H1 (cell line): ENCODE measurements at regions not wholly inside any gene's neighbourhood (a gene's known extent, or its start where the extent isn't known, plus 50 kb on each side); places are given as distances from the start of the nearest gene placed in this dataset.

Experiments used
- CTCF ChIA-PET: fragments of 300-600 bp; sonication (Branson Sonifier 250); formaldehyde crosslinking; loops from one replicate; lab custom pipeline; 2021; ENCODE audit not compliant: partially characterized antibody; lab: Charles Lee
- POLR2A ChIA-PET: fragments of 300-600 bp; sonication (Branson Sonifier 250); formaldehyde crosslinking; loops from one replicate; lab custom pipeline; 2021; ENCODE audit warnings: inconsistent platforms; ENCODE audit not compliant: partially characterized antibody; lab: Charles Lee
- DNase-seq, 2 experiments: peaks; one replicate each; pipeline versions ENCODE4 v3.0.0 to v3.0.0-alpha.2; 2010 to 2022; ENCODE audit warnings: low spot score in 2 of 2, low read depth in 1 of 2, mixed read lengths in 1 of 2
- FAIRE-seq: peaks from 2 replicates; lab custom pipeline; 2011; peaks lifted over from hg19 to GRCh38; lab: Jason Lieb, UNC
- H2AFZ ChIP-seq: 2 replicates; pipeline ENCODE4 v1.8.1; 2012; ENCODE audit warnings: low read length, inconsistent platforms
- H2AK5ac ChIP-seq: 2 replicates; pipeline ENCODE4 v1.6.1; 2013; ENCODE audit warnings: low read depth, low read length
- H2BK120ac ChIP-seq: replicated peaks from 2 replicates; pipeline ENCODE3; 2013; ENCODE audit warnings: low read depth, low read length, inconsistent platforms
- H2BK12ac ChIP-seq: 2 replicates; pipeline ENCODE4 v1.6.1; 2013; ENCODE audit warnings: low read depth, low read length
- H2BK15ac ChIP-seq: 2 replicates; pipeline ENCODE4 v1.6.1; 2013; ENCODE audit warnings: low read length
- H2BK20ac ChIP-seq: 2 replicates; pipeline ENCODE4 v1.6.1; 2013; ENCODE audit warnings: low read length
- H2BK5ac ChIP-seq: 2 replicates; pipeline ENCODE4 v1.6.1; 2013; ENCODE audit warnings: low read depth, low read length
- H3K14ac ChIP-seq: 2 replicates; pipeline ENCODE4 v1.6.1; 2013; ENCODE audit warnings: inconsistent platforms; ENCODE audit not compliant: insufficient read length
- H3K18ac ChIP-seq: 2 replicates; pipeline ENCODE4 v1.6.1; 2013; ENCODE audit warnings: low read length; ENCODE audit errors: extremely low read depth
- H3K23ac ChIP-seq: 2 replicates; pipeline ENCODE4 v1.6.1; 2013; ENCODE audit warnings: inconsistent platforms; ENCODE audit not compliant: insufficient read length
- H3K23me2 ChIP-seq: 2 replicates; pipeline ENCODE4 v1.6.1; 2013; ENCODE audit warnings: low read depth, low read length
- H3K27ac ChIP-seq: 2 replicates; pipeline ENCODE4 v1.6.1; 2011; ENCODE audit warnings: low read depth, low read length, inconsistent platforms
- H3K27me3 ChIP-seq, 4 experiments: replicated peaks in 1 of 4; 1 replicate in 1 of 4; 2 replicates in 3 of 4; pipeline versions ENCODE4 v1.6.1 to v1.8.1; 2011 to 2013; ENCODE audit warnings: low read length in 3 of 4, mild to moderate bottlenecking in 3 of 4, inconsistent platforms in 2 of 4, mixed read lengths in 2 of 4, moderate library complexity in 1 of 4; ENCODE audit not compliant: control insufficient read depth in 3 of 4, insufficient read depth in 3 of 4; ENCODE audit errors: extremely low read depth in 1 of 4
- H3K36me3 ChIP-seq, 4 experiments: 2 replicates each; pipeline versions ENCODE4 v1.6.1 to v1.8.1; 2011 to 2013; ENCODE audit warnings: mild to moderate bottlenecking in 4 of 4, low read length in 3 of 4, moderate library complexity in 2 of 4, control low read depth in 1 of 4, inconsistent platforms in 1 of 4; ENCODE audit not compliant: insufficient read depth in 4 of 4, control insufficient read depth in 2 of 4
- H3K4ac ChIP-seq: replicated peaks from 2 replicates; pipeline ENCODE3; 2013; ENCODE audit warnings: low read length, low read depth, mixed read lengths, inconsistent platforms; ENCODE audit not compliant: insufficient read length
- H3K4me1 ChIP-seq, 4 experiments: replicated peaks in 1 of 4; 1 replicate in 1 of 4; 2 replicates in 3 of 4; pipeline versions ENCODE4 v1.6.1 to v1.8.1; 2011 to 2013; ENCODE audit warnings: low read length in 3 of 4, inconsistent platforms in 2 of 4, mixed read lengths in 1 of 4; ENCODE audit not compliant: insufficient read depth in 4 of 4, control insufficient read depth in 3 of 4
- H3K4me2 ChIP-seq, 2 experiments: 2 replicates each; pipeline versions ENCODE4 v1.6.1 to v1.8.1; 2011 to 2013; ENCODE audit warnings: low read depth in 2 of 2, low read length in 2 of 2, control low read depth in 1 of 2, inconsistent platforms in 1 of 2, mild to moderate bottlenecking in 1 of 2; ENCODE audit not compliant: insufficient read depth in 1 of 2
- H3K4me3 ChIP-seq, 4 experiments: fragments of 200-600, 300-600 bp in 1 of 4; sonication (generic), shearing (Covaris generic), sonication (Bioruptor Twin) in 1 of 4; 2 replicates each; pipeline versions ENCODE4 v1.5.1 to v1.8.1; 2011 to 2016; ENCODE audit warnings: low read length in 4 of 4, low read depth in 3 of 4, control low read depth in 2 of 4, inconsistent platforms in 2 of 4, mild to moderate bottlenecking in 2 of 4, mixed read lengths in 1 of 4, moderate library complexity in 1 of 4; ENCODE audit not compliant: insufficient read depth in 2 of 4; ENCODE audit errors: extremely low read depth in 1 of 4
- H3K56ac ChIP-seq: replicated peaks from 2 replicates; pipeline ENCODE3; 2013; ENCODE audit warnings: low read depth, mild to moderate bottlenecking, mixed read lengths, low read length, inconsistent platforms; ENCODE audit not compliant: insufficient read length
- H3K79me1 ChIP-seq: 2 replicates; pipeline ENCODE4 v1.6.1; 2013; ENCODE audit warnings: low read depth, low read length, control low read depth
- H3K79me2 ChIP-seq, 2 experiments: 2 replicates each; pipeline versions ENCODE4 v1.6.1 to v1.8.1; 2012 to 2013; ENCODE audit warnings: low read length in 2 of 2, mild to moderate bottlenecking in 2 of 2, inconsistent platforms in 1 of 2; ENCODE audit not compliant: insufficient read depth in 2 of 2, control insufficient read depth in 1 of 2
- H3K9ac ChIP-seq, 4 experiments: replicated peaks in 1 of 4; 1 replicate in 1 of 4; 2 replicates in 3 of 4; pipeline versions ENCODE4 v1.6.1 to v1.8.1; 2011 to 2013; ENCODE audit warnings: low read depth in 3 of 4, low read length in 3 of 4, control low read depth in 2 of 4, mild to moderate bottlenecking in 2 of 4, moderate library complexity in 2 of 4, inconsistent platforms in 1 of 4; ENCODE audit errors: extremely low read depth in 1 of 4
- H3K9me3 ChIP-seq, 2 experiments: 2 replicates each; pipeline versions ENCODE4 v1.6.1 to v1.8.1; 2012 to 2013; ENCODE audit warnings: mild to moderate bottlenecking in 2 of 2, moderate library complexity in 2 of 2, control low read depth in 1 of 2, inconsistent platforms in 1 of 2, low read depth in 1 of 2, low read length in 1 of 2, mixed read lengths in 1 of 2; ENCODE audit not compliant: insufficient read depth in 2 of 2
- H4K20me1 ChIP-seq, 2 experiments: replicated peaks in 1 of 2; 2 replicates each; pipeline versions ENCODE3 to v1.8.1; 2011 to 2013; ENCODE audit warnings: inconsistent platforms in 2 of 2, low read length in 2 of 2, mild to moderate bottlenecking in 1 of 2; ENCODE audit not compliant: insufficient read depth in 2 of 2, control insufficient read depth in 1 of 2
- H4K5ac ChIP-seq: 2 replicates; pipeline ENCODE4 v1.6.1; 2013; ENCODE audit warnings: low read length, low read depth, mixed read lengths, inconsistent platforms; ENCODE audit not compliant: insufficient read length
- H4K8ac ChIP-seq: 2 replicates; pipeline ENCODE4 v1.8.0; 2013; ENCODE audit warnings: mild to moderate bottlenecking, moderate library complexity, low read length, inconsistent platforms; ENCODE audit not compliant: insufficient read depth; ENCODE audit errors: extremely low read depth
- H4K91ac ChIP-seq: replicated peaks from 2 replicates; pipeline ENCODE3; 2013; ENCODE audit warnings: low read length, mixed read lengths, inconsistent platforms; ENCODE audit not compliant: insufficient read length
- ASH2L ChIP-seq: fragments of 200-600, 300-600 bp; sonication (generic); IDR thresholded peaks from one replicate; pipeline ENCODE4 v1.7.1; 2017; ENCODE audit warnings: low read length
- CBX8 ChIP-seq: fragments of 300-800, 300-1000 bp; sonication (generic); IDR thresholded peaks from 2 replicates; pipeline ENCODE4 v1.7.1; 2016; ENCODE audit warnings: low read depth, low read length, borderline replicate concordance
- CEBPB ChIP-seq: IDR thresholded peaks from 2 replicates; pipeline ENCODE4 v1.6.1; 2012; ENCODE audit warnings: low read depth, low read length
- CHD1 ChIP-seq: IDR thresholded peaks from 2 replicates; pipeline ENCODE4 v1.6.1; 2012; ENCODE audit warnings: low read depth, low read length, improper control_type of control experiment
- EP300 ChIP-seq, 2 experiments: IDR thresholded peaks; 1 replicate in 1 of 2; 2 replicates in 1 of 2; pipeline ENCODE4 v1.6.1; 2011 to 2012; ENCODE audit warnings: low read depth in 2 of 2, low read length in 2 of 2, mild to moderate bottlenecking in 2 of 2, borderline replicate concordance in 1 of 2, inconsistent platforms in 1 of 2, moderate library complexity in 1 of 2
- FOSL1 ChIP-seq: IDR thresholded peaks from 2 replicates; pipeline ENCODE4 v1.6.1; 2011; ENCODE audit warnings: mild to moderate bottlenecking, low read depth, low read length, moderate library complexity; ENCODE audit not compliant: insufficient read depth
- GABPA ChIP-seq: IDR thresholded peaks from 2 replicates; pipeline ENCODE4 v1.6.1; 2011; ENCODE audit warnings: mild to moderate bottlenecking, low read length, moderate library complexity, borderline replicate concordance; ENCODE audit not compliant: insufficient read depth
- GTF2F1 ChIP-seq: IDR thresholded peaks from 2 replicates; pipeline ENCODE4 v1.6.1; 2012; ENCODE audit warnings: low read depth, low read length, improper control_type of control experiment, borderline replicate concordance
- KDM4A ChIP-seq: IDR thresholded peaks from one replicate; pipeline ENCODE4 v1.7.1; 2012; ENCODE audit warnings: low read depth, mild to moderate bottlenecking, moderate library complexity, low read length, inconsistent platforms; ENCODE audit not compliant: severe bottlenecking
- RNF2 ChIP-seq: fragments of 200-900, 300-1000 bp; sonication (generic); IDR thresholded peaks from 2 replicates; pipeline ENCODE4 v1.7.1; 2016; ENCODE audit warnings: borderline replicate concordance, low read depth, mild to moderate bottlenecking, antibody characterized with exemption, low read length; ENCODE audit not compliant: poor library complexity, severe bottlenecking; ENCODE audit errors: missing control alignments
- SIX5 ChIP-seq: IDR thresholded peaks from 2 replicates; pipeline ENCODE4 v1.6.1; 2011; ENCODE audit warnings: mild to moderate bottlenecking, low read depth, low read length
- SUZ12 ChIP-seq: fragments of 200-600 bp; sonication (generic); IDR thresholded peaks from 2 replicates; pipeline ENCODE4 v1.6.1; 2012; ENCODE audit warnings: mild to moderate bottlenecking, inconsistent platforms, low read length, moderate library complexity, mixed read lengths
- TBP ChIP-seq: IDR thresholded peaks from 2 replicates; pipeline ENCODE4 v1.6.1; 2011; ENCODE audit warnings: low read depth, low read length, improper control_type of control experiment
- TEAD4 ChIP-seq: IDR thresholded peaks from 2 replicates; pipeline ENCODE4 v1.6.1; 2012; ENCODE audit warnings: low read depth, low read length, inconsistent platforms, mixed read lengths
- WGBS, 2 experiments: shearing (Covaris generic) in 1 of 2; methylation state at CpG; one replicate each; pipeline versions ENCODE4 v1.1.6 to v1.1.7; 2013 to 2015; ENCODE audit warnings: low lambda C conversion rate in 2 of 2, mixed read lengths in 2 of 2, inconsistent platforms in 1 of 2, low coverage in 1 of 2, missing lambda C conversion rate in 1 of 2; ENCODE audit not compliant: insufficient replicate concordance in 2 of 2, insufficient coverage in 1 of 2, insufficient read length in 1 of 2; ENCODE audit errors: extremely low coverage in 1 of 2, missing lambda C conversion rate in 1 of 2; 5-methylcytosine and 5-hydroxymethylcytosine counted together

- Histone ChIP-seq H3K27me3 (no peaks in the 10 kb centered on the region), H2BK5ac (no peak overlapping the region), H3K9me3 (no peaks in the 10 kb centered on the region), H3K4me3 (no peak overlapping the region), H2BK120ac (no peak overlapping the region), H2BK15ac (no peak overlapping the region), H4K91ac (no peak overlapping the region), H3K4me1 (peaks cover 0 to 4% (median 0%) of the 10 kb centered on the region in 4 experiments; a peak in 2 of 7 replicates), H4K20me1 (no peaks in the 10 kb centered on the region), H2BK20ac (no peak overlapping the region), H3K23ac (no peak overlapping the region), H3K79me1 (no peaks in the 10 kb centered on the region), H2AK5ac (no peak overlapping the region), H3K4me2 (no peak overlapping the region), H3K9ac (no peak overlapping the region), H3K79me2 (no peaks in the 10 kb centered on the region), H2BK12ac (no peak overlapping the region), H3K4ac (no peak overlapping the region), H2AFZ (no peak overlapping the region; the same call in 1 of the 2 replicates), H4K8ac (no peak overlapping the region), H3K36me3 (no peaks in the 10 kb centered on the region), H3K56ac (no peak overlapping the region), H3K18ac (no peak overlapping the region), H4K5ac (no peak overlapping the region), H3K23me2 (no peaks in the 10 kb centered on the region), H3K27ac (no peak overlapping the region), H3K14ac (no peak overlapping the region)
- 88% methylated on average over 4 of the region's 4 CpGs; no CpG with 5 or more reads in 1 of the 2 experiments for WGBS, 2 experiments
- CTCF ChIA-PET: no interaction called here
- TF ChIP-seq SUZ12 (no peak), TEAD4 (no peak), EP300 (IDR thresholded peaks at IDR 0.05; ENCODE audit: borderline replicate concordance in 1 of 2, low read depth in 2 of 2, low read length in 2 of 2) (no peak), SIX5 (no peak), TBP (no peak), GABPA (no peak), CEBPB (no peak), ASH2L (no peak), CBX8 (no peak), GTF2F1 (no peak), KDM4A (no peak), RNF2 (no peak), FOSL1 (no peak), CHD1 (no peak)
- POLR2A ChIA-PET: no interaction called here
- no peak for DNase-seq
- FAIRE-seq: no peak
These were observed 218.6 kb downstream of the SPCS3 start for GRCh38 chr4:176538217-176538925.
